Adrenal gland (tissue), 5 donors: ENCODE measurements at regions not wholly inside any gene's neighbourhood (a gene's known extent, or its start where the extent isn't known, plus 50 kb on each side); places are given as distances from the start of the nearest gene placed in this dataset.

Experiments
- CTCF ChIP-seq, 6 experiments: fragments of 450-650 bp in 4 of 6; fragments of 200-600 bp in 2 of 6; sonication (generic) in 1 of 6; IDR thresholded peaks; 1 replicate in 5 of 6; 2 replicates in 1 of 6; pipeline versions ENCODE4 v1.5.1 to v1.8.0; 2016 to 2021; ENCODE audit warnings: antibody characterized with exemption in 6 of 6, mild to moderate bottlenecking in 2 of 6, moderate library complexity in 1 of 6
- POLR2A ChIP-seq, 2 donors: fragments of 450-650 bp; IDR thresholded peaks; one replicate each; pipeline ENCODE4 v1.6.1; 2017; ENCODE audit warnings: antibody characterized with exemption in 2 of 2, mild to moderate bottlenecking in 2 of 2, moderate library complexity in 1 of 2
- donor health status: DM: no; HTN: no; CAD: no.

- no peak for TF ChIP-seq CTCF (IDR thresholded peaks at IDR 0.05)
- no peak for TF ChIP-seq POLR2A (IDR thresholded peaks at IDR 0.05)
Measured at GRCh38 chr16:60091071-60091470, 1357.0 kb upstream of the GOT2 start.
